ENCODE measurements at regions not wholly inside any gene's neighbourhood (a gene's known extent, or its start where the extent isn't known, plus 50 kb on each side); places are given as distances from the start of the nearest gene placed in this dataset.

DNA sequence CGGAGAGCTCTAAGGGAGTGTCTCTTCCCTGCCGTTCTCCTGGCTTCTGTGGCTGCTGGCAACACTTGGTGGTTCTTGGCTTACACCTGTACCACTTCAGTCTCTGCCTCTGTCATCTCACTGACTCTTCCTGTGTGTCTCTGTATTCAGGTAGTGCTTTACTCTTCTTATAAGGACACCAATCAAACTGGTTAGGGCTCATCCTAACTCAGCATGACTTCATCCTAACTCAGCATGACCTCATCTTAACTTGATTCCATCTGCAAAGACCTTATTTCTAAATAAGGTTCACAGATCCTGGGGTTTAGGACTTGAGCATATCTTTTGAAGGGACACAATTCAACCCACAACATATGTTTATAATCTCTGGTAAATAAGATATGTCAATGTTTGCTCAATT lies 51.6 kb upstream of the DSEL start:
- no peak for DNase-seq
- Histone ChIP-seq H3K4me1 (no peaks in the 10 kb centered on the region), H3K4me3 (ENCODE audit: low read depth, low read length) (no peak overlapping the region), H3K36me3 (no peaks in the 10 kb centered on the region), H3K27me3 (no peaks in the 10 kb centered on the region), H3K9me3 (no peaks in the 10 kb centered on the region)
- TF ChIP-seq, protein P1, sequence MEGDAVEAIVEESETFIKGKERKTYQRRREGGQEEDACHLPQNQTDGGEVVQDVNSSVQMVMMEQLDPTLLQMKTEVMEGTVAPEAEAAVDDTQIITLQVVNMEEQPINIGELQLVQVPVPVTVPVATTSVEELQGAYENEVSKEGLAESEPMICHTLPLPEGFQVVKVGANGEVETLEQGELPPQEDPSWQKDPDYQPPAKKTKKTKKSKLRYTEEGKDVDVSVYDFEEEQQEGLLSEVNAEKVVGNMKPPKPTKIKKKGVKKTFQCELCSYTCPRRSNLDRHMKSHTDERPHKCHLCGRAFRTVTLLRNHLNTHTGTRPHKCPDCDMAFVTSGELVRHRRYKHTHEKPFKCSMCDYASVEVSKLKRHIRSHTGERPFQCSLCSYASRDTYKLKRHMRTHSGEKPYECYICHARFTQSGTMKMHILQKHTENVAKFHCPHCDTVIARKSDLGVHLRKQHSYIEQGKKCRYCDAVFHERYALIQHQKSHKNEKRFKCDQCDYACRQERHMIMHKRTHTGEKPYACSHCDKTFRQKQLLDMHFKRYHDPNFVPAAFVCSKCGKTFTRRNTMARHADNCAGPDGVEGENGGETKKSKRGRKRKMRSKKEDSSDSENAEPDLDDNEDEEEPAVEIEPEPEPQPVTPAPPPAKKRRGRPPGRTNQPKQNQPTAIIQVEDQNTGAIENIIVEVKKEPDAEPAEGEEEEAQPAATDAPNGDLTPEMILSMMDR (IDR thresholded peaks at IDR 0.05; ENCODE audit: low read depth, low read length): no peak

All from BE2C (cell line).